ENCODE measurements at regions not wholly inside any gene's neighbourhood (a gene's known extent, or its start where the extent isn't known, plus 50 kb on each side); places are given as distances from the start of the nearest gene placed in this dataset.

DNA sequence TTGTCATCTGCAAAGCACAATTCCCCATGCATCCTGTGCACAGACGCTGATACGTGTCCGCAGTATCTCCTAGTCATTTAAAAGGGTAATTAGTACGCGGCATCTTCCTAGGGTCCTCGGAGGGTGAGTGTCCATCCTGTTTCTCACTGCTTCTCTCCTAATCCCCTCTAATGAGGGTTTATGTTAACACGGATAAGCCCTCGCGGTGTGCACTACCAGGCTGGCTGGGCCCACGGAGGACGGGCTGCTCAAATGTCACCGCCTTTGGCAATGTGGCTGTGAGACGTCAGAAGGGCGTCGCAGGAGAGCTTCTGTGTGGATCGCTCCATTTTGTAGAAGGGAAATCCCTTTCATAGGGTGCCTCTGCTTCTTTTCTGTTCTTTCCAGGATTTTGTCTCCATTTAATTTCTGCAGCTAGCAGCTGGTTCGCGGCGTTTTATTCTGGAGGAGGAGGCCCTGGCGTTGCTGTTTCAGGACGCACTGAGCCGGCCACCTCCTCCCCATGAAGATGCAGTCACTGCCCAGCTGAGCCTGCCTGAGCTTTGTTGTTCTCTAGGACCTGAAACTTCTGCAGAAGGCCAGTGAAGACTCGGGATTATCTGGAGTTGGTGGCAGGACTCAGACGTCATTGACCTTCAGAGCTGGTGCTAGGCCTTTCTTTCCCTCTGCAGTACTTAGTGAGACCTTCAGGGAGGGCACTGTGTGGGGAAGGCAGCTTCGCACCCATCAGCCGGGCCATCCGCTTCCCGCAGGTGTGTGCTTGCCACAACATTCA lies 326.1 kb upstream of the IRX1 start:
- TF ChIP-seq, protein P1, sequence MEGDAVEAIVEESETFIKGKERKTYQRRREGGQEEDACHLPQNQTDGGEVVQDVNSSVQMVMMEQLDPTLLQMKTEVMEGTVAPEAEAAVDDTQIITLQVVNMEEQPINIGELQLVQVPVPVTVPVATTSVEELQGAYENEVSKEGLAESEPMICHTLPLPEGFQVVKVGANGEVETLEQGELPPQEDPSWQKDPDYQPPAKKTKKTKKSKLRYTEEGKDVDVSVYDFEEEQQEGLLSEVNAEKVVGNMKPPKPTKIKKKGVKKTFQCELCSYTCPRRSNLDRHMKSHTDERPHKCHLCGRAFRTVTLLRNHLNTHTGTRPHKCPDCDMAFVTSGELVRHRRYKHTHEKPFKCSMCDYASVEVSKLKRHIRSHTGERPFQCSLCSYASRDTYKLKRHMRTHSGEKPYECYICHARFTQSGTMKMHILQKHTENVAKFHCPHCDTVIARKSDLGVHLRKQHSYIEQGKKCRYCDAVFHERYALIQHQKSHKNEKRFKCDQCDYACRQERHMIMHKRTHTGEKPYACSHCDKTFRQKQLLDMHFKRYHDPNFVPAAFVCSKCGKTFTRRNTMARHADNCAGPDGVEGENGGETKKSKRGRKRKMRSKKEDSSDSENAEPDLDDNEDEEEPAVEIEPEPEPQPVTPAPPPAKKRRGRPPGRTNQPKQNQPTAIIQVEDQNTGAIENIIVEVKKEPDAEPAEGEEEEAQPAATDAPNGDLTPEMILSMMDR (conservative IDR thresholded peaks at IDR 0.05) = no peak
- no peaks in the 10 kb centered on the region for H3K9me3 Mint-ChIP-seq
- no peaks in the 10 kb centered on the region for H3K36me3 Mint-ChIP-seq (ENCODE audit: low read depth)
- no peak overlapping the region for H3K27ac Mint-ChIP-seq (ENCODE audit: unreplicated experiment)
- no peak for DNase-seq (ENCODE audit: low read depth, low spot score)
- peaks cover 6% of the 10 kb centered on the region for H3K4me1 Mint-ChIP-seq
- no peak overlapping the region for H3K4me3 Mint-ChIP-seq
- H3K27me3 Mint-ChIP-seq (ENCODE audit: low read depth) = peaks cover 2% of the 10 kb centered on the region

DNA sequence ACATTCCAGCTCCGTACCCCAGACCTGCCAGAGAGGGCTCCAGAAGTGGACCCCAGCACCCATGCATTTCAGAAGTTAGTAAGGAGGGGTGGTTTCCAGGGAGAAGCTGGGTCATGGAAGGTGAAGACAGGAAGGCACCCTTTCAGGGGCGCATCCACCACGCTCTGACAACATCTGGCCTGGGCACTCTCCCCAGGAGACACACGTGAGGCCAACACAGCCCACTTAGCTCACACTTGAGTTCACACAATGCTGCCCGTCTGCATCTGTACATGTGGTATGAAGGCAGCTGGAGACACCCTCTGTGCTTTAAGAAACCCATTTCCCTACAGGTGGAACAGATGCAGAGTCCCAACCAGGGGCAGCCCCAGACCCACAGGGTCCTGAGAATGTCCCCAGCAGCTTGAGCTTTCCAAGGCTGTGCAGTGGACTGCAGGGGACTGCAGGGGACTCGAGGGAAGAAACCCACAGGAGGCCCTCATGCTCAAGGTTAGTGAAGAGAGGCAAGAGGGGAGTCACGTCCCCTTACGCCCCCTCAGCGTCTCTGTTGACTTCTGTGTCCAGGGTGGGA lies 326.8 kb upstream of the IRX1 start:
- Mint-ChIP-seq H3K4me1 (peaks cover 6% of the 10 kb centered on the region), H3K27ac (ENCODE audit: unreplicated experiment) (no peak overlapping the region), H3K36me3 (ENCODE audit: low read depth) (no peaks in the 10 kb centered on the region), H3K27me3 (ENCODE audit: low read depth) (no peaks in the 10 kb centered on the region), H3K4me3 (no peak overlapping the region), H3K9me3 (no peaks in the 10 kb centered on the region)
- no peak for DNase-seq (ENCODE audit: low read depth, low spot score)
- TF ChIP-seq, protein P1 (conservative IDR thresholded peaks at IDR 0.05) = no peak

DNA sequence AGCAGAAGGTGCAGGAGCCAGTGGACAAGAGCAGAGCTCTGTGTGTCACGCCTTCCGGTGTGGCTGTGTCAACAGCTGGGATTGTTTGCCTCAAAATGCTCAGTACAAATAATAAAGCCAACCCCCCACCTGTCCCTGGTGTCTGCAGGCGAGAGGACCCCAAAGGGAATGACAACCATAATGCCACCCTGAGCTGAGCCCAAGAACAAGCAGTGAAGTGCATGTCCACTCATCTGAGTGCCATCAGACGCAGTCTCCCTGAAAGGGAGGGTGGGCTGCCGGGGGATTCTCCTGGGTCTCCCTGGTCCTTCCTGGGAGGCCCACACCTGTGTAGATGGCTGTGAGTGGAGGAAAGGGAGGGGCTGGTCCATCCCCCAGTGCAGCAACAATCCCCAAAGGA lies 328.8 kb upstream of the IRX1 start:
- no peak for DNase-seq (ENCODE audit: low read depth, low spot score)
- Mint-ChIP-seq H3K27me3 (ENCODE audit: low read depth) (no peaks in the 10 kb centered on the region), H3K27ac (ENCODE audit: unreplicated experiment) (no peak overlapping the region), H3K4me1 (peaks cover 6% of the 10 kb centered on the region), H3K9me3 (peaks cover 3% of the 10 kb centered on the region), H3K4me3 (no peak overlapping the region), H3K36me3 (ENCODE audit: low read depth) (no peaks in the 10 kb centered on the region)
- TF ChIP-seq, protein P1 (conservative IDR thresholded peaks at IDR 0.05) = no peak

DNA sequence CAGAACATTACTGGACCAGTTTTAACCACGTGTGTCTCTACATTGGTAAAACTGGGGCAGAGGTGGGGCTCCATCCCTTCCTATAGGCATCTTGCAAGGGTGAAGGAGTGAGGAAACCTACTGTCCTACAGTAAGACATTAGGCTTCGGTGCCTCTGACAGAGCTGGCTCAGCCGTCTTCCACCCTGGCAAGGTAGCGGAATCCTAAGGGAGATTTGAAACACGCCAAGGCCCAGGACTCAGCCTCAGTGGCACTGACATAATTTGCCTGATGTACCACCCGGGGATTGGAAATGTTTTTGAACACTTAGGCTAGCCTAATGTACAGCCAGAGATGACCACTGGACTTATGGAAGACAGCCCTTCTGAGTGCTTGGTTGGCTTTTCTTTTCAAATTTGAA lies 329.7 kb upstream of the IRX1 start:
- TF ChIP-seq, protein P1 (conservative IDR thresholded peaks at IDR 0.05) = no peak
- peaks cover 7% of the 10 kb centered on the region for H3K4me1 Mint-ChIP-seq
- H3K36me3 Mint-ChIP-seq (ENCODE audit: low read depth) = no peaks in the 10 kb centered on the region
- no peak for DNase-seq (ENCODE audit: low read depth, low spot score)
- H3K27me3 Mint-ChIP-seq (ENCODE audit: low read depth) = no peaks in the 10 kb centered on the region
- H3K4me3 Mint-ChIP-seq = no peak overlapping the region
- H3K27ac Mint-ChIP-seq (ENCODE audit: unreplicated experiment) = no peak overlapping the region
- peaks cover 5% of the 10 kb centered on the region for H3K9me3 Mint-ChIP-seq

DNA sequence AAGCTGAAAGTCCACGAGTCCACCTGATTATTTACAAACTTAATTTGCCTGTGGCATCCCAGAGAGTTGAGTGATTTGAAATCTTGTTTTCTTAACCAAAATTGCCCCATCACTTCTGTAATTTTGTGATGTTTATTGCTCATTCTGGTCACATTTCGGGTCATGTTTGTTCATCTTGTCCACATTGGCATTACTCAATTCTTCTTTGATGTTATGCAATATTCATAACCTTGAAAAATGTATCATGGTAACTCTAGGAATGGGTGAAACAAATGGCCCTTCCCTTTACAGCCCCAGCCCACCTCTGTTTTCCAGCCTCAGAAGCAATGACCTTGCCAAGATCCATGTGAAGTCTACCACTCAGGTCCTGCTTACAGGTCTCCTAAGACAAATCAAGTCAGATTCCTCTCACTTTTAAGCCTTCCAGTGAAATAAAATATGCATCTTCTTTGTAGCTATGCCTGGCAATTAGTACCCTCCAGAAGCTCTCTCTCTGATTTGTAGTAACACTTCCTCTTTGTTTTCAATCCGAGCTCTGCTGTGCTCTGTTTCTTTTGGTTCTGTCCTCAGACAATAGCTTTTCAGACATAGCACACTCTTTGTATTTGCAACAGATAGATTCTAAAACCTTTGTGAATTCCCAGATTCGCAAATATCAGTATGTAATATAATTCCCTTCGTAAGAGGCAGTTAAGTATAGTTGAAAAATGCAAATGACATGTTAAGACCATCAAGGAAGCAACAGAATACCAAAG lies 330.3 kb upstream of the IRX1 start:
- no peak for DNase-seq (ENCODE audit: low read depth, low spot score)
- no peaks in the 10 kb centered on the region for H3K36me3 Mint-ChIP-seq (ENCODE audit: low read depth)
- no peak overlapping the region for H3K27ac Mint-ChIP-seq (ENCODE audit: unreplicated experiment)
- TF ChIP-seq, protein P1 (conservative IDR thresholded peaks at IDR 0.05) = no peak
- H3K27me3 Mint-ChIP-seq (ENCODE audit: low read depth) = no peaks in the 10 kb centered on the region
- no peak overlapping the region for H3K4me3 Mint-ChIP-seq
- peaks cover 5% of the 10 kb centered on the region for H3K9me3 Mint-ChIP-seq
- peaks cover 12% of the 10 kb centered on the region for H3K4me1 Mint-ChIP-seq
